Stimulated activated CD8-positive, alpha-beta memory T cell treated with anti-CD3 and anti-CD28 coated beads, Interleukin-12 subunit alpha, Interleukin-12 subunit beta, amount 100 ng/mL, for 24 hours (primary cell): ENCODE measurements at regions not wholly inside any gene's neighbourhood (a gene's known extent, or its start where the extent isn't known, plus 50 kb on each side); places are given as distances from the start of the nearest gene placed in this dataset.

Source experiments
- DNase-seq: peaks from one replicate; pipeline ENCODE4 v3.0.0-alpha.2; 2020; ENCODE audit errors: extremely low read depth

- DNase-seq, result no peak
These were observed 113.3 kb downstream of the ZNF280B start for GRCh38 chr22:22395245-22395644.

DNA sequence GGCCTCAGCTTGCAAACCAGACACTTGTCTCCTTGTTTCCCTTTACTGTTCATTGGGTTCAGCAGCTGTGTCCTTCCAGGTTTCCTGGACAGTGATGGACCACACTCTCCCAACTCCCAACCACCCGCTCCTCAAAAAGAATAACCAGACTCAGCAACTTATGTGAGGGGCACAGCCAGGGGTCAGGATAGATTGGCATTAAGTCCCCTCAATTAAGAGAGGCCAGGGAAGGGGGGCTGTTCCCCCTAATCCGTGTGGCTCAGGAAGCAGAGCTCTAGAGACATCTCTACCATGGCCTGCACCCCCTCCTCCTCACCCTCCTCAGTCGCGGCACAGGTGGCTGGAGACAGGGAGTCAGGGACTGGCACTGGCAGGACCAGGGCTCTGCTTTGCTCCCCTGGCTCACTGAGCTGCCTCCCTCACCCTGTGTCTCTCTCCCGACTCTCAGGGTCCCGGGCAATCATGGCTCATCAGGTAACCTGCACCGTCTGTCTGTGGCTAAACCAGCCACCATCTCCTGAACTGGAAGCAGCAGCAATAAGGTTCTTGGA, 111.7 kb downstream of the ZNF280B start:
- DNase-seq, result no peak

DNA sequence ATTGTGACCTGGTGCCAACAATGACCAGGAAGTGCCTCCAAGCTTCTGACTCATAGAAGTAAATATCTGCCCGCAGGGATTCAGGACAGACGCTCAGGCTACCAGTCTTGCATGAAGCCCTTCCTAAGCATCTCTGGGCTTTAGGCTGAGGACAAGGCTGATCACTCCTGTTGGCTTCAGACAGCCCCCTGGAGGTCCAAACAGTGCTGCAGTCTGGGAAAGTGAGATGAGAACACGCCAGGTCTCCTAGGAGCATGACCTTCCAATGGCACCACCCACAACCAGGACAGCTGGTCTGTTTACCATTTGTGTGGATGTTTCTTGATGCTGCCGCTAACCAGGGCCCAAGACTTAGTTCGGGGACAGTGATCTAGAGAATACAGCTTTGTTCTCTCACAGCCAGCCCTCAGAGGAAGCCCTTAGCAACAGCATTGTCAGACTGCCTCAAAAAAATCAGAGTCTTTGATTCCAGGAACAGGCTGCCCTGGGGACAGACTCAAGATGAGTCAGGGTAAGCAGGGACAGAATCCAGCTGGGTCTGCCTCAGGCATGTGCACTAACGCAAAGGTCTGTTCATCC, 111.2 kb downstream of the ZNF280B start:
- DNase-seq, result no peak

DNA sequence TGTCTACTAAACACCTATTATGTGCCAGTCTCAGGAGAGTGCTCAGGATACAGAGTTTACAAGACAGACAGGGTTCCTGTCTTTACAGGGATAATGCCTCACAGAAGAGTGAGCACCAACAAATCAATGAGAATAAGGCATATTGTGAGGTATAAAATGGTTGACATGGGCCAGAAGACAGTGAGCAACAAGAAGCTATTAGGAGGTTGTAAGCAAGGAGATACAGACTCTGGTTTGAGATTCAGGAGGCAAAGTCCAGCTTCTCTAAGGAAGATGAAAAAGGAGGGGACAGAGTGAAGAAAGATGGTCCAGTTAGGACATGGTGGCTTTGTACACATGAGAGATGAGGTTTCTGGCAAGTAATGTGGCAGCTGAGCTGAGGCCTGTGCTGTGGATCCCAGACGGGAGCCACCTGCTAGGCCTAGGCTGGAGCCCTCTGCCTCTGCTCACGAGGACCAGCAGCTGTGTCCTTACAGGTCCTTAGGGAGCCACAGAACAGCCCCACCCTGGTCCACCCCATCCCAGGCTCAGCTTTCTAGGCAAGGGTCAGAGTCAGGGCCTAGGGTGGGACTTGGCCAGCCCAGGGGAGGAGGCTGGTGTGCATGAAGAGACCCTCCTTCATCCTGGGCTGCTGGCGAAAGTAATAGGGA, 110.5 kb downstream of the ZNF280B start:
- DNase-seq, result no peak

DNA sequence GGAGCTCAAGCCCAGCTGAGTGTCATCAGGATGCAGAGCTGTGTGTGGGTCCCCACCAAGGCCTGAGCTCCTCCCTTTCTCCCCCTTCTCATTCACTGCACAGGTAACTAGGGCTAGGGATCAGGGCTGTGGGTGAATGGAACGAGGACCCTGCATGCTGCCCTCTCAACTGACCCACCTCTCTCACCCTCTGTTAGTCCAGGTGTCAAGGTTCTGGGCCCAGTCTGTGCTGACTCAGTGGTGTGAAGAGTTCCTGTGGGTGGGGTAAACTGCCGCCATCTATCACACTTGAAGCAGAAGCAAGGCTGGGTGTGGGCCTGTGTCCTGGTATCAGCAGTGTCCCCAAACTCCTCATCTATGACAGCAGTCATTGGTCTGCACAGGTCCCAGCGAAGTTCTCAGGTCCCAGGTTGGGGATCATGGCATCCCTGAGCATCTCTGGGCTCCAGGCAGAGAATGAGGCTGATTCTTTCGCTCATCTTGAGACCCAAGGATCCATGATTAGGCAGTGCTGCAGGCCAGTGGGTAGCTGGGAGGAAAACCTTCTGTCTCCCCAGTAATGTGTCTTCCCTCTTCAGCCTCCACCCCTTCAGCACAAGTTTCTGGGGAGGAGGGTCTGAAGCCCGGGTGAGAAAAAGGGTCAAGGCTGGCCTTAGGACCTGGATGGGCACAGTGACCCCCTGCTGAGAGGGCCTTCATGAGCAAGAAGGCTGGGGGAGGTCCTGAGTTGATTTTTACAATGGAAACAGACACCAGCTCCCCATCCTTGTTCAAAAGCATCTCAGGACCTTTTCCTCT, 109.8 kb downstream of the ZNF280B start:
- DNase-seq, result no peak

GRCh38 chr22:22400099-22400498, 108.4 kb downstream of the ZNF280B start:
- DNase-seq, result no peak

GRCh38 chr22:22400964-22401363, 107.6 kb downstream of the ZNF280B start:
- no peak for DNase-seq

- no peak for DNase-seq
These were observed 107.2 kb downstream of the ZNF280B start for GRCh38 chr22:22401381-22401780.

DNA sequence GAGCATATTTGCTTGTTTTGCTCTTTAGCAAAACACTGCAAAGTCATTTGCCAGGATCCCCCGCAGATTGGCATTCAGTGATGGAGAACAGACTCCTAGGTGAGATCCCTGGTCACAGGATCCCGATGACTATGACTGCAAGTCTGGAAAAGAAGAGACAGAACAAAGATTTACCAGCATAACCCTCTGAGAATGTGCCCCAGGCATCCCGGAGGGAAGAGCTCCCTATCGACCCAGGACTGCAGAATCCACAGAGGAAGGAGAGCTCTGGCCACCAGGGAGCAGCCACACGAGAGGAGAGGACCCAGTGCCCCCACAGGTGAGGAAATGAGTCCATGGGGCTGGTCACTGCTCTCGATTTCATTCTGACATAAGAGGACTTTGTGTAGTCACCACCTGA, 105.2 kb downstream of the ZNF280B start:
- no peak for DNase-seq

DNA sequence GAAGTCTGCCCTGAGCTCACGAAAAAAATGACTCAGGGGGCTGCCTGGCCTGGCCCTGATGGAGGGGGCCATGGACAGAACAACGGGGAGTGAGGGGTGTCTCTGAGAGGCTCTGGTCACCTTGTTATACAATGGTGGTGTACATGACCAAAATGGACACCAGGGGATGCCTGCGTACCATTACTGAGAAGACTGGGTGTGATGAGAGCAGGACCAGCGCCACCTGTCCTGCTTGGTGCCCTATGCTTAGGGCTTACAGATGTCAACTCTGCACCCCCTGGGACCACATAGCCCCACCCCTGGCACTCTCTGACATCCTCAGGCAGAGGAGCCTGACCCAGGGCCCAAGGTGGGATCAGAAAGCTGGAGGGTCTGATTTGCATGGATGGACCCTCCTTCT, 104.8 kb downstream of the ZNF280B start:
- no peak for DNase-seq

DNA sequence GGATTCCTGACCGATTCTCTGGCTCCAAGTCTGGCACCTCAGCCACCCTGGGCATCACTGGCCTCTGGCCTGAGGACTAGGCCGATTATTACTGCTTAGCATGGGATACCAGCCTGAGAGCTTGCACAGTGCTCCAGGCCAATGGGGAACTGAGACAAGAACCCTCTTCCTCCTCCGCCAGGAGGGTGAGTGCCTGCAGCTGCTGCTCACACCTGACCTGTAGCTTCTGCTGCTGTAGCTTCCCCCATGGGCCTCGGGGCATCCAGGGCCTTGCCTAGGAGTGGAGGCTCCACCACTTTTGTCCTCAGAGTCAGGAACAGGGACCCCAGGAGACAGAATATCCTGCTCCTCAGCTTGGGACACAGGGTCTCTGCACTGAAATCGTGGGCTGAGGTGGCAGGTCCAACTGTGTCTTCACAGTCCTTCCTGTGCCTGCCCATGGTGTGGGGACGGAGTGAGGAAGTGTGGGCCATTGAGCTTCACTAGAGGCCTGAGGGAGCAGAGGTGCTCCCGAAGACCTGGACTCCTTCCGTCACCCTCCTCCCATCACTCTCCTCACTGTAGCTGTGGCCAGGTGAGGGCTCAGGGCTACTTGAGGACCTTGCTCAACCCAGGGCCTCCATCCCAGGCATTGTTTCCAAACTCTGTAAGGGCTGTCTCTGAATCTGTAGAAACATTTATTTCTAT, 103.8 kb downstream of the ZNF280B start:
- DNase-seq, result no peak

GRCh38 chr22:22406445-22407027, 102.0 kb downstream of the ZNF280B start:
- DNase-seq, result no peak

GRCh38 chr22:22407061-22407460, 101.5 kb downstream of the ZNF280B start:
- no peak for DNase-seq

DNA sequence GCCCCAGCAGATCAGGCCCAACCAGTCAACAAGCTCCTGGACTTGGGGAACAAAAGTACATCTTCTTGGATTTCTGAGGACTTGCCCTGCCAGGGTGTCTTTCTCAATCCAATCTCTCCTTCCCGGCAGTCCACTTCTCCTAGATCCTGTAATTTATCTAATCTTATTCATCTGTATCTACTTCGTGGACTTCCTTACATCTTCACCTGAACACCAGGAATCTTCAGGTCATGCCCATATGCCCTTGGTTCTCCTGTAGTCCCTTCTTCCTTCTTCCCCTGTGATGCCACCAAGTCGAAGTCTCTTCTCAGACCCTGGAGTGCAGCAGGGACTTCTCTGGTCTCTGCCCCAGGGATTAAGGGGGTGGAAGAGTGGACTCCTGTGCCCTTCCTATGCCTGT, 100.3 kb downstream of the ZNF280B start:
- no peak for DNase-seq

DNA sequence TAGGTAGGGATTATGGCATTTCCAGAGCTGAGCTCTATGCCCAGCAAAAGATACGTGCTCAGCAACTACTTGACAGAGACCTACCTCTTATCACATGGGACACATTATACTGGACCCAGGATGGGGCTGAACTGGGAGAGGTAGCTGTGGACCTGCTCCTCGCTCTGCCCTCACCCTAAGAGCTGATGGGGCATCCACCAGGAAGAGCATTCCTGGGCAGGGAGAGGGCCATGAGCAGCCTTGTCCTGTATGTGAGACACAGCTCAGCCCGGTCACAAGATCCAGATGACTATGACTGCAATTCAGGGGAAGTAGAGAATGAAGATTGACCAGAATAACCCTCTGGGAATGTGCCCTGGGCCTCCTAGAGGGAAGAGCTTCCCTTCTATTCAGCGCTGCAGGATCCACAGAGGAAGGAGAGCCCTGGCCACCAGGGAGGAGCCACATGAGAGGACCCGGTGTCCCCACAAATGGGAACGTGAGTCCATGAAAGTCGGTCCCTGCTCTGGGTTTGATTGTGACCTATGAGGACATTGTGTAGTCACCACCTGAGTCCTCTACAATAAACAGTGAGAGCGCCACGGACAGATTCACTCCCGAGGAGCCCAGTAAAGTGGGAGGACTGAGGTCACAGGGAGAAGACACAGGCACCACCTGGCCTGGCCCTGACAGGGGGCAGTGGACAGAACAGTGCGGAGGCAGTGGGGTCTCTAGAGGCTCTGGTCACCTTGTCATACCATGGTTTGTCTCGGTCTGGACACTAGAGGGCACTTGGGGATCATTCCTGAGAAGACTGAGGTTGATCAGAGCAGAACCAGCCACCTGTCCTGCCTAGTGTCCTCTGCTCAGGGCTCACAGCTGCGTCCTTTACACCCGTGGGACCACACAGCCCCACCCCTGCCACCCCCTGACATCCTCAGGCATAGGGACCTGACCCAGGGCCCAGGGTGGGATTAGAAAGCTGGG, 99.5 kb downstream of the ZNF280B start:
- no peak for DNase-seq

DNA sequence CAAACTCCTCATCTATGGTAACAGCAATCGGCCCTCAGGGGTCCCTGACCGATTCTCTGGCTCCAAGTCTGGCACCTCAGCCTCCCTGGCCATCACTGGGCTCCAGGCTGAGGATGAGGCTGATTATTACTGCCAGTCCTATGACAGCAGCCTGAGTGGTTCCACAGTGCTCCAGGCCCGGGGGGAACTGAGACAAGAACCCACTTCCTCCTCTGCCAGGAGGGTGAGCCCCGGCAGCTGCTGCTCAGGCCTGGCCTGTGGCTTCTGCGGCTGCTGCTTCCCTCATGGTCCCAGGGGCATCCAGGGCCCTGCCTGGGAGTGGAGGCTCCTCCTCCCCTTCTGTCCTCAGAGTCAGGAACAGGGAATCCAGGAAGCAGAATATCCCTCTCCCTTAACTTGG, 98.4 kb downstream of the ZNF280B start:
- DNase-seq, result no peak

DNA sequence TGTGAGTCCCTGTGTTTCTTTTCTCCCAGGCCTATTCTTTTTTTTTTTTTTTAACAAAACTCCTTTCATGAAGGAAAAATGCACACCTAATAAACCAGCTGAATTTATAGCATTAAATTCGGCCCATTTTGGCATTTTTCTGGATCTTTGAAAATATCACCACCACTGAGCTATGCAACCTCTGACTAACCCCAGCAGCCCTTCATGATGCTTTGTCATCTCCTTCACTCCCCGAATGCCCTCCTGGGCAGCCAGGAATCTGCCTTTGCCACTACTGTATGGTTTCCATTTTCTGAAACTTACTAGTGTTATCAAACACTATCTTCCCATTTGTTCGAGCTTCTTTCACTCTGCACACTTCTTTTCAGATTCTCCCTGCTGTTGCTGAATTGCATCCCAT, 97.9 kb downstream of the ZNF280B start:
- DNase-seq, result no peak

DNA sequence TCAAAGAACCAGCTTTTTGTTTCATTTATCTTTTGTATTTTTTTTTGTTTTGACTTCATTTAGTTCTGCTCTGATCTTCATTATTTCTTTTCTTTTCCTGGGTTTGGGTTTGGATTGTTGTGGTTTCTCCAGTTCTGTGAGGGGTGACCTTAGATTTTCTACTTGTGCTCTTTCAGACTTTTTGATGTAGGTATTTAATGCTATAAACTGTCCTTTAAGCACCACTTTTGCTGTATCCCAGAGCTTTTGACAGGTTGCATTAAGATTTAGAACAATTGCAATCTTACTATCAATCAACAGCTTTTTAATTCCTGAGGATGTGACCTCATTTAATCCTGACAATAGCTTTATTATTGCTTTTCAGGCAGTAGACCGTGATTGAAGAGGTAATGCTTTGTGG, 94.3 kb downstream of the ZNF280B start:
- no peak for DNase-seq

DNA sequence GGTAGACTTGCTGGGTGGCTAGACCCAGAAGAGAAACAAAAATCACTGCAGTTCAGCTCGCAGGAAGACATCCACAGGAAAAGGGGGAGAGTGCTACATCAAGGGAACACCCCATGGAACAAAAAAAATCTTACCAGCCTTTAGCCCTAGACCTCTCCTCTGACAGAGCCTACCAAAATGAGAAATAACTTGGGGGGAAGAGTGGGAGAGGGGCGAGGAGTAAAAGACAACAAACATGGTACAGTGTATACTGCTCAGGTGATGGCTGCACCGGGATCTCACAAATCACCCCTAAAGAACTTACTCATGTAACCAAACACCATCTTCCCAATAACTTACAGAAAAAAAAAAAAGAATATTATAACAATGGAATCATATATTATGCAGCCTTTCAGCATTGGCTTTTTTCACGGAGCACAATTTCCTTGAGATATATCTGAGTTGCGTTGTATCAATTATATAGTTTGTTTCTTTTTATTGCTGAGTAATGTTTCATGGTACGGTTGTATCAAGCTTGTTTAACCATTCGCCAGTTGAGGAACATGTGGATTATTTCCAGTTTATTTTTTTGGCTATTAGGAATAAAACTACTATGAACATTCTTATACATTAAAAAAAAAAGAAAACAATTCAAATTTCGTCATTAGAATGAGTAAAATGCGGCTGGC, 90.9 kb downstream of the ZNF280B start:
- DNase-seq, result no peak

- no peak for DNase-seq
These were observed 90.4 kb downstream of the ZNF280B start for GRCh38 chr22:22418163-22418549.
